ENCODE measurements at regions not wholly inside any gene's neighbourhood (a gene's known extent, or its start where the extent isn't known, plus 50 kb on each side); places are given as distances from the start of the nearest gene placed in this dataset.
"Not testable (repeated sequence)": the region's sequence is repeated elsewhere in the genome, so short reads cannot be mapped to it uniquely, and the experiment has no call there.

DNA sequence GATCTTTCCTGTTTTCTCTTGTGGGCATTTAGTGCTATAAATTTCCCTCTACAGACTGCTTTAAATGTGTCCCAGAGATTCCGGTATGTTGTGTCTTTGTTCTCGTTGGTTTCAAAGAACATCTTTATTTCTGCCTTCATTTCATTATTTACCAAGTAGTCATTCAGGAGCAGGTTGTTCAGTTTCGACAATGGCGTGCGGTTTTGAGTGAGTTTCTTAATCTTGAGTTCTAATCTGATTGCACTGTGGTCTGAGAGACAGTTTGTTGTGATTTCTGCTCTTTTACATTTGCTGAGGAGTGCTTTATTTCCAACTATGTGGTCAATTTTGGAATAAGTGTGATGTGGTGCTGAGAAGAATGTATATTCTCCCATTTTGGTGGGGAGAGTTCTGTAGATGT is 535.7 kb upstream of the RGMB start:
- TF ChIP-seq, protein P1, sequence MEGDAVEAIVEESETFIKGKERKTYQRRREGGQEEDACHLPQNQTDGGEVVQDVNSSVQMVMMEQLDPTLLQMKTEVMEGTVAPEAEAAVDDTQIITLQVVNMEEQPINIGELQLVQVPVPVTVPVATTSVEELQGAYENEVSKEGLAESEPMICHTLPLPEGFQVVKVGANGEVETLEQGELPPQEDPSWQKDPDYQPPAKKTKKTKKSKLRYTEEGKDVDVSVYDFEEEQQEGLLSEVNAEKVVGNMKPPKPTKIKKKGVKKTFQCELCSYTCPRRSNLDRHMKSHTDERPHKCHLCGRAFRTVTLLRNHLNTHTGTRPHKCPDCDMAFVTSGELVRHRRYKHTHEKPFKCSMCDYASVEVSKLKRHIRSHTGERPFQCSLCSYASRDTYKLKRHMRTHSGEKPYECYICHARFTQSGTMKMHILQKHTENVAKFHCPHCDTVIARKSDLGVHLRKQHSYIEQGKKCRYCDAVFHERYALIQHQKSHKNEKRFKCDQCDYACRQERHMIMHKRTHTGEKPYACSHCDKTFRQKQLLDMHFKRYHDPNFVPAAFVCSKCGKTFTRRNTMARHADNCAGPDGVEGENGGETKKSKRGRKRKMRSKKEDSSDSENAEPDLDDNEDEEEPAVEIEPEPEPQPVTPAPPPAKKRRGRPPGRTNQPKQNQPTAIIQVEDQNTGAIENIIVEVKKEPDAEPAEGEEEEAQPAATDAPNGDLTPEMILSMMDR (IDR thresholded peaks at IDR 0.05; ENCODE audit: low read length) = not testable (repeated sequence)
- not testable (repeated sequence) for TF ChIP-seq EZH2 (IDR thresholded peaks at IDR 0.05; ENCODE audit: borderline replicate concordance, low read length)

Measured in OCI-LY1 (cell line).